K562 (cell line): ENCODE measurements at regions not wholly inside any gene's neighbourhood (a gene's known extent, or its start where the extent isn't known, plus 50 kb on each side); places are given as distances from the start of the nearest gene placed in this dataset.
"Not testable (repeated sequence)": the region's sequence is repeated elsewhere in the genome, so short reads cannot be mapped to it uniquely, and the experiment has no call there.

Source experiments
- ATAC-seq: fragments of 200-7000 bp; cut with Tn5 transposase; 3 replicates; pipeline ENCODE4 v1.9.1; 2020; ENCODE audit warnings: moderate library complexity
- BruUV-seq: library from RNA; stranded (reverse); fragments of 400-500 nt; replicated peaks from 2 replicates; lab custom pipeline; 2021; lab: Mats Ljungman, UMichigan
- CTCF ChIA-PET: fragments of 300-600 bp; formaldehyde crosslinking; extraction: SDS; loops from one replicate; lab custom pipeline; 2021; ENCODE audit warnings: low intra/inter-chr PET ratio; lab: Yijun Ruan, JAX
- POLR2A ChIA-PET: fragments of 300-600, 350-650 bp; sonication (Branson Sonifier 250); formaldehyde crosslinking; extraction: SDS; loops from one replicate; lab custom pipeline; 2021; ENCODE audit warnings: antibody characterized with exemption, inconsistent platforms; lab: Yijun Ruan, JAX
- DNase-seq, 4 experiments: peaks; one replicate each; pipeline versions ENCODE4 v3.0.0 to v3.0.0-alpha.2; 2011 to 2018; ENCODE audit warnings: low spot score in 3 of 4, mixed read lengths in 3 of 4; ENCODE audit errors: extremely low read depth in 1 of 4
- FAIRE-seq: peaks from 2 replicates; lab custom pipeline; 2011; peaks lifted over from hg19 to GRCh38; lab: Jason Lieb, UNC
- H2AFZ ChIP-seq: 2 replicates; pipeline ENCODE4 v1.6.0; 2011; ENCODE audit warnings: low read depth, low read length, control low read depth, inconsistent platforms
- H3K27ac ChIP-seq: fragments of 200-600 bp; 3 replicates; pipeline ENCODE4 v1.8.0; 2011; ENCODE audit warnings: low read depth, mild to moderate bottlenecking, control low read depth, inconsistent platforms, low read length, moderate library complexity, mixed read lengths; ENCODE audit errors: extremely low read depth
- H3K27me3 ChIP-seq, 2 experiments: fragments of 300-600 bp in 1 of 2; 2 replicates in 1 of 2; 3 replicates in 1 of 2; pipeline versions ENCODE4 v1.6.0 to v1.8.0; 2011; ENCODE audit warnings: inconsistent platforms in 2 of 2, low read length in 2 of 2, mild to moderate bottlenecking in 1 of 2, mixed read lengths in 1 of 2, moderate library complexity in 1 of 2; ENCODE audit not compliant: control insufficient read depth in 2 of 2, insufficient read depth in 2 of 2
- H3K36me3 ChIP-seq: fragments of 300-600 bp; 3 replicates; pipeline ENCODE4 v1.8.0; 2011; ENCODE audit warnings: mild to moderate bottlenecking, low read length, inconsistent platforms; ENCODE audit not compliant: control insufficient read depth, insufficient read depth
- H3K4me1 ChIP-seq, 2 experiments: fragments of 200-600 bp in 1 of 2; replicated peaks in 1 of 2; 2 replicates in 1 of 2; 3 replicates in 1 of 2; pipeline versions ENCODE4 v1.5.1 to v1.8.0; 2011; ENCODE audit warnings: inconsistent platforms in 2 of 2, low read length in 2 of 2, mild to moderate bottlenecking in 1 of 2, mixed read lengths in 1 of 2, moderate library complexity in 1 of 2; ENCODE audit not compliant: control insufficient read depth in 2 of 2, insufficient read depth in 2 of 2
- H3K4me2 ChIP-seq: 2 replicates; pipeline ENCODE4 v1.6.1; 2011; ENCODE audit warnings: low read length, control low read depth, inconsistent platforms, mixed read lengths; ENCODE audit not compliant: insufficient read depth
- H3K4me3 ChIP-seq: fragments of 200-600 bp; sonication (generic), shearing (Covaris generic); 2 replicates; pipeline ENCODE4 v1.5.1; 2016; ENCODE audit warnings: control low read depth, inconsistent platforms
- H3K79me2 ChIP-seq: fragments of 200-600 bp; 3 replicates; pipeline ENCODE4 v1.8.0; 2011; ENCODE audit warnings: low read length, inconsistent platforms; ENCODE audit not compliant: control insufficient read depth, insufficient read depth
- H3K9ac ChIP-seq, 2 experiments: 2 replicates each; pipeline versions ENCODE4 v1.6.0 to v1.6.1; 2011; ENCODE audit warnings: low read depth in 2 of 2, low read length in 2 of 2, control low read depth in 1 of 2, inconsistent platforms in 1 of 2, mild to moderate bottlenecking in 1 of 2, mixed read lengths in 1 of 2; ENCODE audit not compliant: insufficient read depth in 1 of 2
- H3K9me1 ChIP-seq: one replicate; pipeline ENCODE4 v1.6.0; 2011; ENCODE audit warnings: inconsistent platforms, mild to moderate bottlenecking, low read length, moderate library complexity; ENCODE audit not compliant: control insufficient read depth, insufficient read depth
- H3K9me3 ChIP-seq: replicated peaks from 2 replicates; pipeline ENCODE4 v1.5.1; 2011; ENCODE audit warnings: low read depth, low read length, inconsistent platforms; ENCODE audit not compliant: control insufficient read depth, insufficient read depth
- H4K20me1 ChIP-seq: replicated peaks from 2 replicates; pipeline ENCODE4 v1.6.1; 2011; ENCODE audit warnings: low read length, inconsistent platforms, mixed read lengths; ENCODE audit not compliant: control insufficient read depth, insufficient read depth
- ARID1B ChIP-seq: fragments of 450-650 bp; IDR thresholded peaks from 2 replicates; pipeline ENCODE4 v1.6.1; 2016; ENCODE audit warnings: antibody characterized with exemption, mild to moderate bottlenecking, inconsistent platforms
- CBFA2T3 ChIP-seq: fragments of 450-650 bp; IDR thresholded peaks from 2 replicates; pipeline ENCODE4 v1.6.1; 2017
- CC2D1A ChIP-seq: fragments of 450-650 bp; IDR thresholded peaks from 2 replicates; pipeline ENCODE4 v1.6.1; 2017; ENCODE audit warnings: mild to moderate bottlenecking
- DMBX1 ChIP-seq: fragments of 250-450 bp; sonication (Bioruptor Pico); IDR thresholded peaks from 2 replicates; pipeline ENCODE4 v1.8.0; 2022; ENCODE audit warnings: inconsistent platforms, mild to moderate bottlenecking, moderate library complexity, borderline replicate concordance
- DPF2 ChIP-seq: fragments of 450-650 bp; IDR thresholded peaks from 2 replicates; pipeline ENCODE4 v1.6.1; 2016
- EHMT2 ChIP-seq: fragments of 450-650 bp; IDR thresholded peaks from 2 replicates; pipeline ENCODE4 v1.6.1; 2018; ENCODE audit warnings: antibody characterized with exemption
- FOXM1 ChIP-seq, 2 experiments: fragments of 450-650 bp in 1 of 2; sonication (generic) in 1 of 2; formaldehyde crosslinking in 1 of 2; IDR thresholded peaks; 2 replicates each; pipeline versions ENCODE4 v1.6.1 to v1.9.0; 2017 to 2022; ENCODE audit warnings: low read depth in 2 of 2, mild to moderate bottlenecking in 2 of 2, missing genetic modification reagents in 1 of 2, moderate library complexity in 1 of 2
- GATA2 ChIP-seq: sonication (generic); formaldehyde crosslinking; IDR thresholded peaks from 2 replicates; pipeline ENCODE4 v1.4.0; 2020; ENCODE audit warnings: mild to moderate bottlenecking, missing genetic modification reagents
- NCOR1 ChIP-seq: fragments of 450-650 bp; IDR thresholded peaks from 2 replicates; pipeline ENCODE4 v1.6.1; 2016; ENCODE audit warnings: mild to moderate bottlenecking, moderate library complexity
- NFIC ChIP-seq: fragments of 450-650 bp; IDR thresholded peaks from 2 replicates; pipeline ENCODE4 v1.6.1; 2017; ENCODE audit warnings: mild to moderate bottlenecking, inconsistent platforms
- PML ChIP-seq: IDR thresholded peaks from 2 replicates; pipeline ENCODE4 v1.6.1; 2012; ENCODE audit warnings: low read length, inconsistent platforms
- SMAD4 ChIP-seq: fragments of 250-450 bp; sonication (Bioruptor Pico); conservative IDR thresholded peaks from 2 replicates; pipeline ENCODE4 v1.8.0; 2021; ENCODE audit warnings: inconsistent platforms, mild to moderate bottlenecking, moderate library complexity
- SMARCE1 ChIP-seq: fragments of 450-650 bp; IDR thresholded peaks from 2 replicates; pipeline ENCODE4 v1.7.1; 2016; ENCODE audit warnings: mild to moderate bottlenecking
- TCF3 ChIP-seq: sonication (generic); formaldehyde crosslinking; IDR thresholded peaks from 2 replicates; pipeline ENCODE4 v1.4.0; 2020; ENCODE audit warnings: mild to moderate bottlenecking, missing genetic modification reagents
- TRIM24 ChIP-seq, 2 experiments: fragments of 450-650 bp; IDR thresholded peaks; 2 replicates each; pipeline ENCODE4 v1.6.1; 2016
- ZNF57 ChIP-seq: fragments of 450-650 bp; formaldehyde crosslinking; IDR thresholded peaks from 2 replicates; pipeline ENCODE4 v1.4.0; 2020; ENCODE audit warnings: mild to moderate bottlenecking, moderate library complexity
- WGBS: fragments of 100-300 bp; shearing (Covaris generic); methylation state at CpG from one replicate; pipeline ENCODE4 v1.1.6; 2016; ENCODE audit warnings: low coverage, mixed read lengths; ENCODE audit not compliant: insufficient coverage; ENCODE audit errors: missing lambda C conversion rate; 5-methylcytosine and 5-hydroxymethylcytosine counted together
- in situ Hi-C: fragments of 300-500 bp; cut with MboI; formaldehyde crosslinking; loops from 4 replicates; pipeline ENCODE4 v1.15.0; 2018; ENCODE audit warnings: inconsistent platforms, mixed read lengths
- intact Hi-C: fragments of 100-400 bp; cut with micrococcal nuclease; formaldehyde crosslinking; loops from 2 replicates; pipeline ENCODE4 v1.14.2; 2022

DNA sequence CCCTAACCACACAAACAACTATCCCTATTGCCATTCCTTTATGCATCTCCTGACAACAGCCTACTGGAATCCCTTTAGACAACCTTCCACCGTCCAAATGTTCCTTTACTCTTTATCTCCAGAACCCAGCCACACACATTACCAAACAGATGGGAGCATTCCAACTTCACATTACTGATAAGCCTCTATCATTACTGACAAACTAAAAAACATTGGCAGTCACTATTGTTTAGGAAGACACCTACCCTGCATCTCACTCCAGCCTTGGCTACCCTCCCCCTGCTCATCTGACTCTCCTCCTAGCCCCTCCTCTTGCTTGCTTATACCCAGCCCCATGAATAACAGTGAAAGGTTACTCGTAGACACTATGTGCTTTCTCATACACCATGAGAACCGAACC lies 130.3 kb upstream of the ATF7IP start (continued):
- TF ChIP-seq CBFA2T3 (peak; percentile 92), NFIC (peak; percentile 80), GATA2 (CRISPR knock-in tag) (peak; percentile 29; the same call in 1 of the 2 replicates), DPF2 (peak; percentile 66), TCF3 (CRISPR knock-in tag) (peak; percentile 87), EHMT2 (0 out of 2 replicates have a peak, but pooled peaks have one; percentile 36), NCOR1 (peak; percentile 90), PML (peak; percentile 39; the same call in 1 of the 2 replicates), SMARCE1 (0 out of 2 replicates have a peak, but pooled peaks have one; percentile 24), FOXM1 (IDR thresholded peaks at IDR 0.05; ENCODE audit: low read depth) (peak; percentile 61; the same call in 1 of the 2 replicates), DMBX1 (0 out of 2 replicates have a peak, but pooled peaks have one; percentile 44), ARID1B (peak; percentile 92), CC2D1A (peak; percentile 70; the same call in 1 of the 2 replicates), SMAD4 (CRISPR knock-in tag) (0 out of 2 replicates have a peak, but pooled peaks have one; percentile 47), TRIM24 (IDR thresholded peaks at IDR 0.05) (peak; percentile 88 to 93)
- TF ChIP-seq FOXM1 (CRISPR knock-in tag; IDR thresholded peaks at IDR 0.05; ENCODE audit: low read depth) = not testable (repeated sequence)

DNA sequence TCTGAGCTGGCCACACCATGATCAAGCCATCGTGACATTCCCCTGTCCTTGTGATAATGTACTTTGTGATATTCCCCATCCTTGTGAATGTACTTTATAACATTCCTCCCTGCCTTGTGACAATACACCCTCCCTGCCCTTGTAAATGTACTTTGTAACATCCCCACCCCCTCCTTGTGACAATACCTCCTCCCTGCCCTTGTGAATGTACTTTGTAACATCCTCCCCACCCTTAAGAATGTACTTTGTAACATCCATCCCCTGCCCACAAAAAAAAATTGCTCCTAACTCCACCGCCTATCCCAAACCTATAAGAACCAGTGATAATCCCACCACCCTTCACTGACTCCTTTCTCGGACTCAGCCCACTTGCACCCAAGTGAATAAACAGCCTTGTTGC lies 128.8 kb upstream of the ATF7IP start:
- FAIRE-seq, H3K9ac ChIP-seq, H4K20me1 ChIP-seq, H3K9me1 ChIP-seq, H3K4me3 ChIP-seq, H3K4me1 ChIP-seq, in situ Hi-C loops, H2AFZ ChIP-seq, H3K9me3 ChIP-seq, H3K4me2 ChIP-seq, H3K36me3 ChIP-seq, H3K27ac ChIP-seq, ATAC-seq, H3K27me3 ChIP-seq, POLR2A ChIA-PET, H3K79me2 ChIP-seq, BruUV-seq, CTCF ChIA-PET, DNase-seq: not testable (repeated sequence)
- peak; percentile 93 for TF ChIP-seq ZNF57 (CRISPR knock-in tag)
- intact Hi-C loops = loop anchor here (5.0 to 10.0 kb wide), 4 partner anchors 49 to 481 kb away; partner anchors contain the start of gene ATF7IP
- WGBS = 71% methylated on average over 2 of the region's 3 CpGs
